Tibial artery (tissue), 4 donors: ENCODE measurements at regions not wholly inside any gene's neighbourhood (a gene's known extent, or its start where the extent isn't known, plus 50 kb on each side); places are given as distances from the start of the nearest gene placed in this dataset.

ENCODE experiments used
- DNase-seq, 2 donors: peaks; one replicate each; pipeline ENCODE4 v3.0.0-alpha.2; 2019
- H3K27ac ChIP-seq, 2 donors: fragments of 200-600 bp; sonication (generic) in 1 of 2; 1 replicate in 1 of 2; 2 replicates in 1 of 2; pipeline ENCODE4 v1.5.1; 2018 to 2019; ENCODE audit warnings: mild to moderate bottlenecking in 1 of 2
- H3K27me3 ChIP-seq, 2 donors: fragments of 200-600 bp; sonication (generic) in 1 of 2; one replicate each; pipeline versions ENCODE4 v1.5.1 to v1.6.0; 2016 to 2019
- H3K36me3 ChIP-seq, 3 donors: fragments of 200-600 bp; sonication (generic) in 2 of 3; one replicate each; pipeline ENCODE4 v1.5.1; 2016 to 2019; ENCODE audit warnings: mild to moderate bottlenecking in 2 of 3
- H3K4me1 ChIP-seq, 4 donors: fragments of 200-600 bp; sonication (generic) in 2 of 4; 1 replicate in 3 of 4; 2 replicates in 1 of 4; pipeline ENCODE4 v1.5.1; 2016 to 2019
- H3K4me3 ChIP-seq, 2 donors: fragments of 200-600 bp; sonication (generic) in 1 of 2; 1 replicate in 1 of 2; 2 replicates in 1 of 2; pipeline ENCODE4 v1.5.1; 2018 to 2019; ENCODE audit warnings: mild to moderate bottlenecking in 2 of 2
- H3K9me3 ChIP-seq, 3 donors: fragments of 200-600 bp; sonication (generic) in 1 of 3; one replicate each; pipeline ENCODE4 v1.5.1; 2016 to 2019
- intact Hi-C: fragments of 100-400 bp; cut with DNase I; formaldehyde crosslinking; loops from one replicate; pipeline ENCODE4 v1.15.0; 2023; ENCODE audit warnings: low total_unique reads
- TF ChIP-seq, protein P1 (sequence below), 2 experiments: fragments of 200-600 bp in 1 of 2; fragments of 450-650 bp in 1 of 2; IDR thresholded peaks; one replicate each; pipeline ENCODE4 v1.5.1; 2017 to 2019; ENCODE audit warnings: antibody characterized with exemption in 2 of 2, mild to moderate bottlenecking in 1 of 2, moderate library complexity in 1 of 2

DNA sequence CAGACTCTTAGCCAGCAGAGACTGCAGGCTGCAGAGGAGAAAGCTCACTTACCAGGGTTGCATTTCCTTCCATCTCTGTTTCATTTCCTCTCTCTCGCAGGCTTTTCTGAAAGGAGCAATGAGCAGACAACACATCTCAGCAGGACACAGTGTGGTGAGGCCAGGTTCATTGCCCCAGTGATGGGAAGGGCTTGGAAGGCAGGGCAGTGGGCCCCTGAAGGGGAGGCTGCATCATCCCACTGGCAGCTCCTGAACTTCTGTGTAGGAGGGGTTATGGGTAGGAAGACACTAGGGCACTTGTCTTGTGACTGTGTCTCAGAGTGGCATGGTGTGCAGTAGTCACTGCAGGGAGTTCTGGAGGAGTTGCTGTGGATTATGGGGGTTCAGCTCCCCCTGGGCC is 246.8 kb downstream of the QKI start:
- TF ChIP-seq, protein P1, sequence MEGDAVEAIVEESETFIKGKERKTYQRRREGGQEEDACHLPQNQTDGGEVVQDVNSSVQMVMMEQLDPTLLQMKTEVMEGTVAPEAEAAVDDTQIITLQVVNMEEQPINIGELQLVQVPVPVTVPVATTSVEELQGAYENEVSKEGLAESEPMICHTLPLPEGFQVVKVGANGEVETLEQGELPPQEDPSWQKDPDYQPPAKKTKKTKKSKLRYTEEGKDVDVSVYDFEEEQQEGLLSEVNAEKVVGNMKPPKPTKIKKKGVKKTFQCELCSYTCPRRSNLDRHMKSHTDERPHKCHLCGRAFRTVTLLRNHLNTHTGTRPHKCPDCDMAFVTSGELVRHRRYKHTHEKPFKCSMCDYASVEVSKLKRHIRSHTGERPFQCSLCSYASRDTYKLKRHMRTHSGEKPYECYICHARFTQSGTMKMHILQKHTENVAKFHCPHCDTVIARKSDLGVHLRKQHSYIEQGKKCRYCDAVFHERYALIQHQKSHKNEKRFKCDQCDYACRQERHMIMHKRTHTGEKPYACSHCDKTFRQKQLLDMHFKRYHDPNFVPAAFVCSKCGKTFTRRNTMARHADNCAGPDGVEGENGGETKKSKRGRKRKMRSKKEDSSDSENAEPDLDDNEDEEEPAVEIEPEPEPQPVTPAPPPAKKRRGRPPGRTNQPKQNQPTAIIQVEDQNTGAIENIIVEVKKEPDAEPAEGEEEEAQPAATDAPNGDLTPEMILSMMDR (IDR thresholded peaks at IDR 0.05), result no peak
- H3K36me3 ChIP-seq, result no peaks in the 10 kb centered on the region
- peaks cover 0 to 8% of the 10 kb centered on the region in 2 donors for H3K27me3 ChIP-seq
- no peak overlapping the region for H3K27ac ChIP-seq
- H3K4me3 ChIP-seq, result no peak overlapping the region
- H3K4me1 ChIP-seq, result no peaks in the 10 kb centered on the region
- no peaks in the 10 kb centered on the region for H3K9me3 ChIP-seq
- no peak for DNase-seq
- intact Hi-C loops, result no loop called here

- peaks cover 0 to 8% of the 10 kb centered on the region in 2 donors for H3K27me3 ChIP-seq
- no peaks in the 10 kb centered on the region for H3K9me3 ChIP-seq
- intact Hi-C loops, result no loop called here
- no peak overlapping the region for H3K4me3 ChIP-seq
- TF ChIP-seq, protein P1 (IDR thresholded peaks at IDR 0.05), result no peak
- H3K36me3 ChIP-seq, result no peaks in the 10 kb centered on the region
- DNase-seq, result no peak
- H3K27ac ChIP-seq, result no peak overlapping the region
- no peaks in the 10 kb centered on the region for H3K4me1 ChIP-seq
Measured at GRCh38 chr6:163659803-163660202, 245.3 kb downstream of the QKI start.

GRCh38 chr6:163655217-163656121 is 241.0 kb downstream of the QKI start:
- Histone ChIP-seq H3K36me3 (no peaks in the 10 kb centered on the region), H3K27ac (no peak overlapping the region), H3K4me1 (no peaks in the 10 kb centered on the region), H3K27me3 (peaks cover 0 to 2% of the 10 kb centered on the region in 2 donors), H3K4me3 (no peak overlapping the region), H3K9me3 (no peaks in the 10 kb centered on the region)
- TF ChIP-seq, protein P1 (IDR thresholded peaks at IDR 0.05), result no peak
- DNase-seq, result no peak
- intact Hi-C loops, result no loop called here

DNA sequence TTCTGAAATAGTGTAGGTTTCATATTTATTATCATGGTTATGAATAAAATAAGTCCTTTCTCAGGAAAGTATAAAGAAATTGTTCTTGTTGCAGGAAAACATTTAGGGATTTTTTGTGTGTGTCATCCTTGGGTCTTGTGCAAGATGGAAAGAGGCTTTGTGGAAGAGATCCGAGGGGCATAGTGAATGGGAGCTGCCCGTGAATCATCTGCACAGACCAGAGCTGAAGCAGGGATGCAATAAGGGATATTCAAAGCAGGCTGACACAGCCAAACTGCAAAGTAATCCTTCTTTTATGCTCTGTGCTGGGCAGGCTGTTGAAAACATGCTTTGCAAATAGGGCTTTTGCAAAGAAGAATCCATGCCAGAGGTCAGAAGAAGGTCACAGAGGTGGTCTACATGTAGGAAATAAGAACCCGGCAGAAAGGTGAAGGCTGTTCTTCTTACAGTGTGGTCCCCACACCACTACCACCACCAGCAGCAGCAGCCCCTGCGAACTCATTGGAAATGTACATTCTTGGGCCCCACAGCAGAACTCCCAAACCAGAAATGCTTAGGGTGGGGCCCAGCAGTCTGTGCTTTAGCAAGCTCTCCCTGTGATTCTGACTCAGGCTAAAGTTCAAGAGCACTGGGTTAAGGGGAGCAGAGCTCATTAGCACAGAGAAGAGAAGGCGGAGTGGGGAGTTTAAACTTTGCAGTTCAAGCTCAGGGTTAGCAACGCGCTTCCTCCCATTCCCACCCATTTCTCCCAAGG is 237.6 kb downstream of the QKI start:
- peaks cover 0 to 2% of the 10 kb centered on the region in 2 donors for H3K27me3 ChIP-seq
- no peak overlapping the region for H3K4me3 ChIP-seq
- no peaks in the 10 kb centered on the region for H3K4me1 ChIP-seq
- H3K27ac ChIP-seq, result no peak overlapping the region
- peak in 1 of 2 donors; percentile 51 for DNase-seq
- H3K36me3 ChIP-seq, result no peaks in the 10 kb centered on the region
- no peaks in the 10 kb centered on the region for H3K9me3 ChIP-seq
- TF ChIP-seq, protein P1 (IDR thresholded peaks at IDR 0.05), result no peak
- intact Hi-C loops, result no loop called here

DNA sequence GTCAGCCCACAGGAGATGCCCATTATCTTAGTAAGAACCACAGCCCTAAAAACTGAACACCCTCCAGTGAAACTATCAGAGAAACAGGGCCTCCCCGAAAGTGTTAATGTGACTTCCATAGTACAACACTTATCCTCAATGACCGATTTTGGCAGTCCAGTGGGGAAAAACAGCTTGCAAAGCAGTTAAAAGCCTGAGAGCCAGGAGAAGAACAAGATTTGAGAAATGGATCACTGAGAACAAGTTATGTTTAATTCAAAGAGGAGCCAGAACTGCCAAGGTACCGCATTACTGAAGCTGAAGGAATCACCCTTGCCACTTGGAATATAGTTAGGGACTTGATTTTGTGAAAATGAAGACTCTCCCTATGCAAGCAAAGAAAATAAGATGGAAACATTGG is 236.9 kb downstream of the QKI start:
- no peaks in the 10 kb centered on the region for H3K9me3 ChIP-seq
- intact Hi-C loops, result no loop called here
- no peak overlapping the region for H3K4me3 ChIP-seq
- peaks cover 0 to 2% of the 10 kb centered on the region in 2 donors for H3K27me3 ChIP-seq
- no peaks in the 10 kb centered on the region for H3K4me1 ChIP-seq
- no peak for DNase-seq
- H3K27ac ChIP-seq, result no peak overlapping the region
- TF ChIP-seq, protein P1 (IDR thresholded peaks at IDR 0.05), result no peak
- no peaks in the 10 kb centered on the region for H3K36me3 ChIP-seq
